DOHH2 (cell line): ENCODE measurements at regions not wholly inside any gene's neighbourhood (a gene's known extent, or its start where the extent isn't known, plus 50 kb on each side); places are given as distances from the start of the nearest gene placed in this dataset.

Source experiments
- H3F3A ChIP-seq: fragments of 200-600 bp; sonication (generic), shearing (Covaris generic); 2 replicates; pipeline ENCODE4 v1.6.0; 2016; ENCODE audit warnings: antibody characterized with exemption, mild to moderate bottlenecking; ENCODE audit not compliant: control insufficient read depth, insufficient read depth
- H3K27ac ChIP-seq: fragments of 200-600 bp; sonication (generic); 2 replicates; pipeline ENCODE4 v1.5.1; 2014; ENCODE audit warnings: low read depth, mild to moderate bottlenecking, low read length, moderate library complexity
- H3K27me3 ChIP-seq: fragments of 200-600 bp; sonication (generic); 2 replicates; pipeline ENCODE4 v1.6.1; 2014; ENCODE audit warnings: mild to moderate bottlenecking, low read length, mixed read lengths; ENCODE audit not compliant: control insufficient read depth
- H3K36me3 ChIP-seq: fragments of 200-600 bp; sonication (generic); 2 replicates; pipeline ENCODE4 v1.6.1; 2014; ENCODE audit warnings: mild to moderate bottlenecking, low read length, moderate library complexity, mixed read lengths; ENCODE audit not compliant: control insufficient read depth
- H3K4me1 ChIP-seq: fragments of 200-600 bp; sonication (generic); 2 replicates; pipeline ENCODE4 v1.6.1; 2014; ENCODE audit warnings: mild to moderate bottlenecking, low read length, mixed read lengths; ENCODE audit not compliant: control insufficient read depth
- H3K4me2 ChIP-seq: fragments of 200-600 bp; sonication (generic); 2 replicates; pipeline ENCODE4 v1.6.0; 2014; ENCODE audit warnings: mild to moderate bottlenecking, low read length, moderate library complexity
- H3K4me3 ChIP-seq: fragments of 200-600 bp; sonication (generic); 2 replicates; pipeline ENCODE4 v1.5.1; 2014; ENCODE audit warnings: mild to moderate bottlenecking, low read length, mixed read lengths
- H3K79me2 ChIP-seq: fragments of 200-600 bp; sonication (generic); 2 replicates; pipeline ENCODE4 v1.6.1; 2014; ENCODE audit warnings: mild to moderate bottlenecking, low read length, mixed read lengths; ENCODE audit not compliant: control insufficient read depth
- H3K9me2 ChIP-seq: fragments of 200-600 bp; sonication (generic); replicated peaks from 2 replicates; pipeline ENCODE4 v1.6.1; 2014; ENCODE audit warnings: mild to moderate bottlenecking, low read length, mixed read lengths; ENCODE audit not compliant: control insufficient read depth
- H3K9me3 ChIP-seq: fragments of 200-600 bp; sonication (generic); 2 replicates; pipeline ENCODE4 v1.6.1; 2014; ENCODE audit warnings: antibody characterized with exemption, low read length, mixed read lengths; ENCODE audit not compliant: control insufficient read depth, insufficient read depth
- H4K20me1 ChIP-seq: fragments of 200-600 bp; sonication (generic); 2 replicates; pipeline ENCODE4 v1.6.0; 2014; ENCODE audit warnings: low read depth, mild to moderate bottlenecking, antibody characterized with exemption, low read length, moderate library complexity; ENCODE audit not compliant: control insufficient read depth, insufficient read depth
- EZH2phosphoT487 ChIP-seq: fragments of 200-600 bp; sonication (generic); IDR thresholded peaks from 2 replicates; pipeline ENCODE4 v1.6.1; 2017; ENCODE audit warnings: borderline replicate concordance, mild to moderate bottlenecking, antibody characterized with exemption, low read length, moderate library complexity, mixed read lengths
- TF ChIP-seq, protein P1 (sequence below): fragments of 200-600 bp; sonication (generic); IDR thresholded peaks from one replicate; pipeline ENCODE4 v1.5.1; 2014; ENCODE audit warnings: antibody characterized with exemption, mild to moderate bottlenecking, low read depth, low read length; ENCODE audit not compliant: poor library complexity, severe bottlenecking

DNA sequence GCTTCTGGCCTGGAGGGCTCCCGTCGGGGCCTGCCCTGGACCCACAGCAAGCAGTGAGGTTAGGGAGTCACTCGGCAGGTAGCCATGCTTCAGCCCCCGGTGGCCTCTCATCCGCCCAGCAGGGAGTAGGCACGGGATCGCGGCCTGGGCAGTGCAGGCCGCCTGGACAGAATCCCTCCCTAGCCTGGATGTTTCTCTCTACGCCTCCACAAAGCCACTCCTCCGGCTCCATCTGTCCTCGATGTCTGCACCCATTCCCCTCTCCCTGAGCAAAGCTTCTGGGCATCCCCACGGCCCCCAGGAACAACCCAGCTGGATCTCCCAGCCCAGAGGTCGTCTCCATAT is 145.2 kb downstream of the RBFOX3 start:
- H3K4me2 ChIP-seq: no peak overlapping the region
- H3K4me3 ChIP-seq: no peak overlapping the region
- H3K27me3 ChIP-seq: no peaks in the 10 kb centered on the region
- H3K27ac ChIP-seq: no peak overlapping the region
- H3K9me3 ChIP-seq: no peaks in the 10 kb centered on the region
- no peaks in the 10 kb centered on the region for H3K9me2 ChIP-seq
- H3F3A ChIP-seq: no peaks in the 10 kb centered on the region
- no peaks in the 10 kb centered on the region for H4K20me1 ChIP-seq
- no peaks in the 10 kb centered on the region for H3K4me1 ChIP-seq
- H3K36me3 ChIP-seq: no peaks in the 10 kb centered on the region
- no peaks in the 10 kb centered on the region for H3K79me2 ChIP-seq
- TF ChIP-seq, protein P1, sequence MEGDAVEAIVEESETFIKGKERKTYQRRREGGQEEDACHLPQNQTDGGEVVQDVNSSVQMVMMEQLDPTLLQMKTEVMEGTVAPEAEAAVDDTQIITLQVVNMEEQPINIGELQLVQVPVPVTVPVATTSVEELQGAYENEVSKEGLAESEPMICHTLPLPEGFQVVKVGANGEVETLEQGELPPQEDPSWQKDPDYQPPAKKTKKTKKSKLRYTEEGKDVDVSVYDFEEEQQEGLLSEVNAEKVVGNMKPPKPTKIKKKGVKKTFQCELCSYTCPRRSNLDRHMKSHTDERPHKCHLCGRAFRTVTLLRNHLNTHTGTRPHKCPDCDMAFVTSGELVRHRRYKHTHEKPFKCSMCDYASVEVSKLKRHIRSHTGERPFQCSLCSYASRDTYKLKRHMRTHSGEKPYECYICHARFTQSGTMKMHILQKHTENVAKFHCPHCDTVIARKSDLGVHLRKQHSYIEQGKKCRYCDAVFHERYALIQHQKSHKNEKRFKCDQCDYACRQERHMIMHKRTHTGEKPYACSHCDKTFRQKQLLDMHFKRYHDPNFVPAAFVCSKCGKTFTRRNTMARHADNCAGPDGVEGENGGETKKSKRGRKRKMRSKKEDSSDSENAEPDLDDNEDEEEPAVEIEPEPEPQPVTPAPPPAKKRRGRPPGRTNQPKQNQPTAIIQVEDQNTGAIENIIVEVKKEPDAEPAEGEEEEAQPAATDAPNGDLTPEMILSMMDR: no peak
- no peak for TF ChIP-seq EZH2phosphoT487

DNA sequence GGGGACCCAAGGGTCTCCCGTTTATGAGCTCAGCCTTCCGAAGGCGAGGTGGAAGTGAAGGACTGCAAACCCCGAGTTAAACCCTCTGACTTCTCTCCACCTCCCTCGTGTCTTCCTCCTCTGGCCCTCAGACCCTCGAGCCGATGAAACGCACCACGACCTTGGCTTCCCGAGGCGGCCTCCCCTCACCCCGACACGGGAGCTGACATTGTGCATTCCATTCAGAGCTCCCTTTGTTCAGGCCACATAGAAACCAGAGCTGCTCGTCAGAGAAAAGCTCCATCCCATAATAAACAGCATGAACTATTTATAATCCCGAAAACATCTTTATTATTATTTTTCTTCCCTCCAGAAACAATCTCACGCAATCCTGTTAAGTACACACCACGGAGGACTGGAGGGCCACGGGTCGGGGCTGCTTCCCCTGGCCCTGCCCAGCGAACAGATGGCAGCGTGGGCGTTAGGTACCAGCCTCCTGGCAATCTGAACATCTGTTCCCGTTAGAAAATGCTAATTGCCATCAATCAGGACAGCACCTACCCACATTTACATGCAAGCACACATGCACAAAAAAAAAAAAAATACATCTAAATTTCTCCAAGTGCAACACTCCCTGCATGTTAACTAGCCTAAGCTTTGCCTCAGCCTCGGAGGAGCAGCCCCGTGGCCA is 145.7 kb downstream of the RBFOX3 start:
- Histone ChIP-seq H3K4me2 (no peak overlapping the region), H3K9me3 (no peaks in the 10 kb centered on the region), H3F3A (no peaks in the 10 kb centered on the region), H3K4me1 (no peaks in the 10 kb centered on the region), H3K9me2 (no peaks in the 10 kb centered on the region), H3K4me3 (no peak overlapping the region), H3K27me3 (no peaks in the 10 kb centered on the region), H3K36me3 (no peaks in the 10 kb centered on the region), H4K20me1 (no peaks in the 10 kb centered on the region), H3K27ac (no peak overlapping the region), H3K79me2 (no peaks in the 10 kb centered on the region)
- TF ChIP-seq EZH2phosphoT487: no peak
- TF ChIP-seq, protein P1: no peak

DNA sequence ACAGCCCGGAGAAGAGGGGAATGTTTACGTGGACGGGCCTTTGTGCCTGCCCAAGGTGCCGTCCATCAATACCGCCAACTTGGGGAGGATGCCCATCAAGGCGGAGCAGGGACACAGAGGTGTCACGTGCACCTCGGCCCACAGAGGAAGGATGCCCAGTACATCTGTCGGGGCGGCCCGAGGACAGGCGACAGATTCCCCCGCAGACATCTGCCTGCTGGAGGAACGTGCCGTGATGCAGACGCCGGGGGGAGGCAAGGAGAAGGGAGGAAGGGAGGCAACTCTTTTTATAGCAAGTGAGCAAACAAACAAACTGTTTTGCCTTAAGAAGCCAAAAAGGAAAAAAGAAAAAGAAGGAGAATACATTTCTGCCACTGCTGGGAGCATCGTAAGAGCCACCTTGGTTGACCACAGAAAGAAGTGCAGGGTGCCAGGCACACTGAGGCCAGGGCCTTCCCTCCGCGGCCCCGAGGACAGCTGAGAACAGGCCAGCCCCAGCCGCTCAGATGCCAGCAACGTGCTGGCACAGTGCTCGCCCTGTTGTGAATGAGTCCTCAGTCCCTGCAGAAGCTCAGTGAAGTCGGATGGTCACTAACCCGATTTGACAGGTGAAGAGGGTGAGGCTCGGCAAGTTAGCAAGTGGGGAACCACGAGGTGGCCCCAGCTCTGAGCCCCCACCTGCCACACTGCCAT is 146.4 kb downstream of the RBFOX3 start:
- no peaks in the 10 kb centered on the region for H3K4me1 ChIP-seq
- no peak overlapping the region for H3K4me2 ChIP-seq
- H3F3A ChIP-seq: no peaks in the 10 kb centered on the region
- no peaks in the 10 kb centered on the region for H3K36me3 ChIP-seq
- no peaks in the 10 kb centered on the region for H3K27me3 ChIP-seq
- no peak overlapping the region for H3K27ac ChIP-seq
- no peaks in the 10 kb centered on the region for H3K9me2 ChIP-seq
- H3K9me3 ChIP-seq: no peaks in the 10 kb centered on the region
- H4K20me1 ChIP-seq: no peaks in the 10 kb centered on the region
- H3K79me2 ChIP-seq: no peaks in the 10 kb centered on the region
- TF ChIP-seq, protein P1: no peak
- TF ChIP-seq EZH2phosphoT487: no peak
- H3K4me3 ChIP-seq: no peak overlapping the region
